ENCODE measurements at regions not wholly inside any gene's neighbourhood (a gene's known extent, or its start where the extent isn't known, plus 50 kb on each side); places are given as distances from the start of the nearest gene placed in this dataset.
A peak's percentile ranks its signal among the peaks of the same experiment; 100 is the strongest.

DNA sequence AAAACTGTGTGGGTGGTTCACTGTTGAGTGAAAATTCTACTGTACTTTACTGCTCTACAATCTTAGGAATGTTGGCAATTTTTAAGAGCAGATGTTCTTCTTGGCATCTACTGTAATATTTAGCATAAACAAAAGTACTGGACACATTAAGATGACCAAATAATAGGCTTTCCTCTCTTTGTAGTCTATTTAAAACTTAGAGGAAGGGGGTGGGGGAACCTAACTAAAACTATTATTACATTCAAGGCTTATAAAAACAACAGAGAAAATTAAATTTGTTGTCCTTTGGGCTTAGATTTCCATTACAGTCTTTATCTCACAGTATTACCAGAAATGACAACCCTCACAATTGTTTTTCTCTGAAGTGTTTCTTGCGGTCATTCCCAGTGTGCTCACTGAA lies 181.2 kb downstream of the PLPPR4 start:
- H3K27ac ChIP-seq = no peak overlapping the region

DNA sequence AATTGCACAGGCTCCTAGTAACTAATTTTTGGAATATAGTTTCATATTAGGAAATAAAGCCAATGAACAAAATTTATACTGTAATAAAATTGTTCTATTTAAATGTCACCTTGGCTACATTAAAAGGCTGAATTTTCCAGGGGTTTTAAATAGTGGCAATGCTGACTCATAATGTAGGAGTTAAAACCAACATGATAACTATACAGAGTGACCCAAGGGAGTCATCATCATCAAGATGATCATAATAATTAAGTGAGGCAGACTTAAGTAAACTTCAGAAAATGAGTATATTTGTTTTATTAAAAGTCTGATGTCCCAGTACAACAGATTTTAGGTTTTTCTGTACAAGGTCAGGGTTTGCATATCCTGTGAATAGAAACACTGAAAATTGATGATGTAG lies 183.4 kb downstream of the PLPPR4 start:
- H3K27ac ChIP-seq = no peak overlapping the region
- TF ChIP-seq, protein P1, sequence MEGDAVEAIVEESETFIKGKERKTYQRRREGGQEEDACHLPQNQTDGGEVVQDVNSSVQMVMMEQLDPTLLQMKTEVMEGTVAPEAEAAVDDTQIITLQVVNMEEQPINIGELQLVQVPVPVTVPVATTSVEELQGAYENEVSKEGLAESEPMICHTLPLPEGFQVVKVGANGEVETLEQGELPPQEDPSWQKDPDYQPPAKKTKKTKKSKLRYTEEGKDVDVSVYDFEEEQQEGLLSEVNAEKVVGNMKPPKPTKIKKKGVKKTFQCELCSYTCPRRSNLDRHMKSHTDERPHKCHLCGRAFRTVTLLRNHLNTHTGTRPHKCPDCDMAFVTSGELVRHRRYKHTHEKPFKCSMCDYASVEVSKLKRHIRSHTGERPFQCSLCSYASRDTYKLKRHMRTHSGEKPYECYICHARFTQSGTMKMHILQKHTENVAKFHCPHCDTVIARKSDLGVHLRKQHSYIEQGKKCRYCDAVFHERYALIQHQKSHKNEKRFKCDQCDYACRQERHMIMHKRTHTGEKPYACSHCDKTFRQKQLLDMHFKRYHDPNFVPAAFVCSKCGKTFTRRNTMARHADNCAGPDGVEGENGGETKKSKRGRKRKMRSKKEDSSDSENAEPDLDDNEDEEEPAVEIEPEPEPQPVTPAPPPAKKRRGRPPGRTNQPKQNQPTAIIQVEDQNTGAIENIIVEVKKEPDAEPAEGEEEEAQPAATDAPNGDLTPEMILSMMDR (conservative IDR thresholded peaks at IDR 0.05) = no peak

More for the DNA sequence above, 181.2 kb downstream of the PLPPR4 start:
- TF ChIP-seq, protein P1 (conservative IDR thresholded peaks at IDR 0.05) = no peak

DNA sequence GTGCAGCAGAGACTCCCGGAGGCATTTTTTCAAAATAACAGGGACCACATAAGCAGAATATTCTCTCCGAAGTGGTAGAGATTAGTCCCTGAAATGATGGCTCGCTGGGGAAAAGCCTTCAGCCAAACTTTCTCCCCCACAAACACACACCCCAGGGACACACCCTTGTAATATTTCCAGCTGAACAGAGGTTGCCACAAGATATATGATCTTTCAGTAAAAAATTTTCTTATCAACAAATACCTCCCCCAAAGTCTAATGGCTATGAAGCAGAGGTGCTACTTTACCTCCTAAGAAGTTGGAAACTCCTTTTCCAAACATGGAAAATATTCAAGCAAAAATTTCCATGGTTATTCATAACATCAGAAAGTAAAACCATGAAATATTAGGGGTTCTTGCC lies 190.2 kb upstream of the PALMD start:
- TF ChIP-seq, protein P1 (conservative IDR thresholded peaks at IDR 0.05) = no peak
- H3K27ac ChIP-seq = no peak overlapping the region

DNA sequence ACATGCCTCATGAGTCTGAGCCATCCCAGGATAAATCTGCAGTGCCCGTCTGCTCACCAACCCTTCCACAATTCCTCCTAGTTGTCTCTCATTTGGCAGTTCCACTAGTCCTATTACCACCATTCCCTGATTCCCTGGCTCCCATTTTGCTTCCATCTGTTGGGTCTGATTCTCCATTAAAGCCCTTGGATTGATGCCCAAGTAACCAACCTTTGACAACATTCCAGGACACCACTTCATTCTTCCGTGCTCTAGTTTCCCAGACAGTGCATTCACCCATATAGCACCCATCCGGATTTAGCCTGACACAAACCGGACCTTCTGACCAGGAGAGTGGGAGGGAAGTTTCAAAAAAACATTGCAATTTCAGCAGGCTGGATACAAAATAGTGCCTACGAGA lies 189.4 kb upstream of the PALMD start:
- H3K27ac ChIP-seq = peak overlapping the region; percentile 67
- TF ChIP-seq, protein P1 (conservative IDR thresholded peaks at IDR 0.05) = no peak

DNA sequence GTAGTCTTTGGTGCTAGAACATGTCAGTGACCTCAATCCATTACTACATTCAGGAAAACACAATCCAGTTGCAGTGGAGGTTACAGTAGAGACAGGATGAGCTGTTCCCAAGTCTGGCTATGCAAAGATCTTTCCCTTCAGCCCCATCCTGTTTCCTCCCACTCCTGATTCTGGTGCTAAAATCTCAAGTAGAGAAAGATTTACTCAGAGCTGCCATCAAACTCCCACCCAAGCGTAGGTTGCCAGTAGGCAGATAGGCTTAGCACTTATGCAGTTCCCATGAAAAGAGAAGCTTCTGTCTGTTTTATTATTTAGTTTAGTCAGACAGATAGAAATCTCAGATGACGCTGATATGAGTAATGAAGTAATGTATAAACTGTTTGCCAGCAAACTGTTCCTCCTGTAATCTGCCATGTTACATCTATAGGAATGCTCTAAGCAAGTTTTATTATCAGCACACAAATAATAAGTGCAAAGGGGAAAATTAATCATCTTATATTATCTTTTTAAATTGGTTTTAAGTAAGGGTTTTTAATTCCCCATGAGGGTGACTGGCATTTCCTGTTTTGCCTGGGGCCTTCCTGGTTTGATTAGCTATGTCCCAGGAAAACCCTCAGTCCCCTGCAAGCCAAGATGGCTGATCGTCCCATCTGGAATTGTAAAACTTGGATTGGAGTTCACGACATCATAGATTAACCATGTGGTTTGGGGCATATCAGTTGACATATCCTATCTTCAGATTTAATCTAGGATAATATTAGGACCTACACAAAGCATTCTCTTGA lies 188.3 kb upstream of the PALMD start:
- TF ChIP-seq, protein P1 (conservative IDR thresholded peaks at IDR 0.05) = no peak
- peak overlapping the region; percentile 67 for H3K27ac ChIP-seq

DNA sequence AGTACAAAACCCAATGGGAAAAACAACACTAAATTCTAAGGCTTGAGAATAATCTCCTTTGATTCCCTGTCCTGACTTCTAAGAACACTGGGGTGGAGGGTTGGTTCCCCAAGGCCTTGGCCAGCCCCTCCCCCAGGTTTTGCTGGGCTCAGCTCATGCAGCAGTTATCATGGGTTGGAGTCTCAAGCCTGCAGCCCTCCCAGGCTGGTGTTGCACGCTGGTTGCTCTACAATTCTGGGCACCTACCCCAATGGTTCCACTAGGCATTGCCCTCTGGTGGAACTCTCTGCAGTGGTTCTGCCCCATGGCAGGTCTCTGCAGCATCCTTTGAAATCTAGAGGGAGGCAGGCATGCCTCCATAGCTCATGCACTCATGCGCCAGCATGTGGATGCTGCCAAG lies 184.4 kb upstream of the PALMD start:
- H3K27ac ChIP-seq = no peak overlapping the region
- TF ChIP-seq, protein P1 (conservative IDR thresholded peaks at IDR 0.05) = no peak

DNA sequence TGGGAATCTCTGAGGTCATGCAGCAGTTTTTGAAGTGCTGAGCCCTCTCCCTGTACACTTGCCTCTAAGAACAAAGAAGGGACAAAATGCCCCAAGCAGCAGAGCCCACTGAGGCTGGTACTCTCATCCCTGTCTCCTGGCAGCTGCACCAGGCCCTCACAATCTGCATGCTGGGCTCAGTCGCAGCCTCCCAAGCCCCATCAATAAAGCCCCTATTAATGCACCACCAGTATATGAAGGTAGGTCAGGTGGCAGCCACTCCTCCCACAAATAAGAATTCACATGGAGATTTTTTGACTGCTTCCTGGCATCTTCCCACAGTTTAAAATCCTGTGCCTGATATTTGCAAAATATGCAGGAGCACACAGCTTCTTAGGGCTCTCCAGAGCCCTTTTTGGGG lies 181.2 kb upstream of the PALMD start:
- TF ChIP-seq, protein P1 (conservative IDR thresholded peaks at IDR 0.05) = no peak
- H3K27ac ChIP-seq = no peak overlapping the region
